Esophagus squamous epithelium (tissue), 5 donors: ENCODE measurements at regions not wholly inside any gene's neighbourhood (a gene's known extent, or its start where the extent isn't known, plus 50 kb on each side); places are given as distances from the start of the nearest gene placed in this dataset.

Experiments
- DNase-seq: peaks from one replicate; lab custom pipeline; 2025; lab: John Stamatoyannopoulos, UW
- H3K27ac ChIP-seq, 4 donors: fragments of 200-600 bp; sonication (generic); one replicate each; pipeline ENCODE4 v1.5.1; 2016 to 2019; ENCODE audit warnings: mild to moderate bottlenecking in 1 of 4
- H3K27me3 ChIP-seq, 4 donors: fragments of 200-600 bp; sonication (generic); 1 replicate in 3 of 4; 2 replicates in 1 of 4; pipeline versions ENCODE4 v1.5.1 to v1.6.0; 2017 to 2021; ENCODE audit warnings: antibody characterized with exemption in 1 of 4
- H3K36me3 ChIP-seq, 3 donors: fragments of 200-600 bp; sonication (generic); one replicate each; pipeline ENCODE4 v1.5.1; 2016 to 2019
- H3K4me1 ChIP-seq, 3 donors: fragments of 200-600 bp; sonication (generic); one replicate each; pipeline ENCODE4 v1.5.1; 2017 to 2019
- H3K4me3 ChIP-seq, 4 donors: fragments of 200-600 bp; sonication (generic); 1 replicate in 3 of 4; 2 replicates in 1 of 4; pipeline ENCODE4 v1.5.1; 2016 to 2019; ENCODE audit warnings: mild to moderate bottlenecking in 2 of 4, moderate library complexity in 1 of 4
- H3K9me3 ChIP-seq, 3 donors: fragments of 200-600 bp; sonication (generic); one replicate each; pipeline ENCODE4 v1.5.1; 2016 to 2019
- POLR2A ChIP-seq, 4 donors: fragments of 450-650 bp; IDR thresholded peaks; one replicate each; pipeline ENCODE4 v1.6.1; 2017; ENCODE audit warnings: antibody characterized with exemption in 4 of 4, mild to moderate bottlenecking in 4 of 4, moderate library complexity in 3 of 4
- WGBS, 2 donors: methylation state at CpG; one replicate each; pipeline ENCODE4 v1.1.5; 2018; 5-methylcytosine and 5-hydroxymethylcytosine counted together
- intact Hi-C: fragments of 100-400 bp; cut with DNase I; formaldehyde crosslinking; loops from one replicate; pipeline ENCODE4 v1.15.0; 2022
- TF ChIP-seq, protein P1 (sequence below), 6 experiments: fragments of 450-650 bp in 4 of 6; fragments of 200-600 bp in 2 of 6; sonication (generic) in 2 of 6; IDR thresholded peaks; one replicate each; pipeline ENCODE4 v1.5.1; 2016 to 2019; ENCODE audit warnings: antibody characterized with exemption in 6 of 6, mild to moderate bottlenecking in 4 of 6, moderate library complexity in 4 of 6
- donor health status: DM: yes; HTN: yes; CAD: no.

DNA sequence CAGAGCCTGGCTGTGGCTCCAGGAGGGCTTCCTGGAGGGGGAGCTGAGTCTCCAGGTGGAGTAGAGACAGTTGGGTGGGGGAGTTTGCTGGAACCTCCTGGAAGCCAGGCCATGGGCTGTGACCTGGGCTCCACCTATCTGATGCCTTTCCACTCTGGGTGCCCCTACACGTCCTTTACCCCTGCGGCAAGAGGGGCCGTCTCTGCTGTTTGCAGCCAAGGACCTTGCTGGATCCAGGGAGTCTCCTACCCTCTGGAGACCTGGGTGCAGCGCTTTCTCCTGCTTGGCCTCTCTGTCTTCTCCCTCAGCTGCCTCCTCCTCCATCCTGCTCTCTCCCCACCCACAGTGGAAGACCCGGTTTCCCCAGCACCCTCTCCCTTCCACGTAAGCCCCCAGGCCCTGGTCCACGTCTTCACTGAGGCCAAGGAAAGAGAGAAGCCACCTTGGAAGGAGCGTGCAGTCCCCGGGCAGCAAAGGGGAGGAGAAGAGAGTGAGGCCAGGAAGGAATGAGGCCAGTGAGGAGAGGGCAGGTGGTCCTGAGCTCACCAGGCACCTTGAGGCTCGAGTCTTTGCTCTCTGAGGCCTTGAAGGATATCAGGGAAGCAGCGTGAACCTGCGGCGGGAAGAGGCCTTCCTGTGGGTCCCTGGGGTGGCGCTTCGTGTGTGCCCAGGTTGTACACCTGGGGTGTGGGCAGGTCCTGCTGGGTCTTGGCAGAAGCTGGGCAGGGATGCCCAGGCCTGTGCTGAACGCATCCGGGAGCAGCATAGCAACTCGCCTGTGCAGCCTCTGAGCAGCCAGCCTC lies 294.3 kb upstream of the RTL1 start:
- TF ChIP-seq, protein P1, sequence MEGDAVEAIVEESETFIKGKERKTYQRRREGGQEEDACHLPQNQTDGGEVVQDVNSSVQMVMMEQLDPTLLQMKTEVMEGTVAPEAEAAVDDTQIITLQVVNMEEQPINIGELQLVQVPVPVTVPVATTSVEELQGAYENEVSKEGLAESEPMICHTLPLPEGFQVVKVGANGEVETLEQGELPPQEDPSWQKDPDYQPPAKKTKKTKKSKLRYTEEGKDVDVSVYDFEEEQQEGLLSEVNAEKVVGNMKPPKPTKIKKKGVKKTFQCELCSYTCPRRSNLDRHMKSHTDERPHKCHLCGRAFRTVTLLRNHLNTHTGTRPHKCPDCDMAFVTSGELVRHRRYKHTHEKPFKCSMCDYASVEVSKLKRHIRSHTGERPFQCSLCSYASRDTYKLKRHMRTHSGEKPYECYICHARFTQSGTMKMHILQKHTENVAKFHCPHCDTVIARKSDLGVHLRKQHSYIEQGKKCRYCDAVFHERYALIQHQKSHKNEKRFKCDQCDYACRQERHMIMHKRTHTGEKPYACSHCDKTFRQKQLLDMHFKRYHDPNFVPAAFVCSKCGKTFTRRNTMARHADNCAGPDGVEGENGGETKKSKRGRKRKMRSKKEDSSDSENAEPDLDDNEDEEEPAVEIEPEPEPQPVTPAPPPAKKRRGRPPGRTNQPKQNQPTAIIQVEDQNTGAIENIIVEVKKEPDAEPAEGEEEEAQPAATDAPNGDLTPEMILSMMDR (IDR thresholded peaks at IDR 0.05) = no peak
- TF ChIP-seq POLR2A (IDR thresholded peaks at IDR 0.05) = no peak
- Histone ChIP-seq H3K4me3 (no peak overlapping the region), H3K27me3 (no peaks in the 10 kb centered on the region), H3K36me3 (no peaks in the 10 kb centered on the region), H3K27ac (no peak overlapping the region), H3K4me1 (peaks cover 0 to 10% (median 0%) of the 10 kb centered on the region in 3 donors), H3K9me3 (no peaks in the 10 kb centered on the region)
- DNase-seq = no peak
- 68 to 76% methylated on average over 5 to 11 of the region's 18 CpGs for whole genome bisulfite sequencing, 2 donors
- intact Hi-C loops = no loop called here

DNA sequence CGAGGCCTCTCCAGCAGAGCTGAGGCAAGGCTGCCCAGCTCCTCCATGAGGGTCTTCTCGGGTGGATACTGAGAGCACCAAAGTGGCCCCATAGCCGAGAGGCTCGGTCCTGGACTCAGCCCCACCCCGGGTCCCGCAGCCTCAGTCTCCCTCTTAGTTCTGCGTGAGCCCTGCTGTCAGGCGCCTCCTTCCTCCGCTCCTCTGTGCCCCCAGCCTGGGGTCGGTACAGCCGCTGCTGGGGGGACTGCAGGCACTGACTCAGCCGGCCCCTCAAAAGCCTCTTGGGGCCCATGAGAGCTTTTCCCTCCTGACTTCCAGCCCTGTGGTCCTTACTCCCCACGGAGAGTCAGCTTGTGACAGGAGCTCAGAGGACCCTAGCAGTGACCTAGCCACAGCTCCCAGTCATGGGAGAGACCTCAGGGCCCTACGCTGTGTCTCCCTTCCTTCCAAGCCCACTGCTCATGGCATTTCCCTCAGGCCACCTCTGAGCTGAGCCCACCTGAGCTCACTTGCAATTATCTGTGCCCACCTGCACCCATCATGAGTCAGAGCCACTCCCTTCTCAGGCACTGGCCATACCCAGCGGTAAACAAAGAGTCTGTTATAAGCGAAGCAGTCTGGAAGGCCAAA lies 295.0 kb upstream of the RTL1 start:
- TF ChIP-seq POLR2A (IDR thresholded peaks at IDR 0.05) = no peak
- TF ChIP-seq, protein P1 (IDR thresholded peaks at IDR 0.05) = no peak
- Histone ChIP-seq H3K36me3 (no peaks in the 10 kb centered on the region), H3K4me3 (no peak overlapping the region), H3K4me1 (peaks cover 0 to 10% (median 0%) of the 10 kb centered on the region in 3 donors), H3K27ac (no peak overlapping the region), H3K9me3 (no peaks in the 10 kb centered on the region), H3K27me3 (no peaks in the 10 kb centered on the region)
- DNase-seq = no peak
- 83 to 92% methylated on average over 4 to 15 of the region's 16 CpGs for WGBS, 2 donors
- intact Hi-C loops = no loop called here

DNA sequence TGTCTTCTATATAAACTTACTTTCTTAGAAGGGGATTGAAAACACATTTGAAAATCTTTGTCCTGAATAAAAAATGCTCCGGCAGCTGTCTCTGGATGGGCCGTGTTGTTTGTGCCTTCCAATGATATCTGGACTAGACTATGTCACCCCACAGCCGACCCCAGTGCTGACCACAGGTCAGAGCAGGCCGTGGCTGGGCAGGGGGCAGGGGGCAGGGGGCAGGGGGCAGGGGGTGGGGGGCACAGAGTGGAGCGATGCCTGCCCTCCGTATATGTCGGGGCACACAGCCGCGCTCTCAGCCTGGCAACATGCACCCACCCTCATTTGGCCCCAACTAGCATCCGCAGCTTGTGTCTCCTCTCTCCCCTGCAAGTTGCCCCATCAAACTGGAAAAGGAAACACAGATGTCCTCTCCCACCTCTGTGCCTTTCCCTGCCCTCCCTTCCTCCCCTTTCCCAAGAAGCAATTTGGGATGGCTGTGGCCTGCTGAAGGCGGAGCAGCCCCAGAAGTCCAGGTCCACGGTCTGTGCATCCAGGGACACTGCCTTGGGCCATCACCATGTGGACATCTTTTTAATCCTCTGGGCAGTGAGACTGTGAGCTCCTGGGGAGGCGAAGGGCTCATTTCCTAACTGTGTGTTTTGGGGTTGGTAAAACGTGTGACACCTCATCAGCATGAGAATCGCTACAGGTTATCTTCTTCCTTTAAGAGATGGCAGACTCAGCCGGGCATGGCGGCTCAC lies 295.7 kb upstream of the RTL1 start:
- Histone ChIP-seq H3K9me3 (no peaks in the 10 kb centered on the region), H3K4me1 (peaks cover 0 to 10% (median 0%) of the 10 kb centered on the region in 3 donors), H3K27me3 (no peaks in the 10 kb centered on the region), H3K36me3 (no peaks in the 10 kb centered on the region), H3K27ac (no peak overlapping the region), H3K4me3 (no peak overlapping the region)
- 76 to 80% methylated on average over 9 to 10 of the region's 17 CpGs for WGBS, 2 donors
- DNase-seq = no peak
- intact Hi-C loops = no loop called here
- TF ChIP-seq, protein P1 (IDR thresholded peaks at IDR 0.05) = no peak
- TF ChIP-seq POLR2A (IDR thresholded peaks at IDR 0.05) = no peak

DNA sequence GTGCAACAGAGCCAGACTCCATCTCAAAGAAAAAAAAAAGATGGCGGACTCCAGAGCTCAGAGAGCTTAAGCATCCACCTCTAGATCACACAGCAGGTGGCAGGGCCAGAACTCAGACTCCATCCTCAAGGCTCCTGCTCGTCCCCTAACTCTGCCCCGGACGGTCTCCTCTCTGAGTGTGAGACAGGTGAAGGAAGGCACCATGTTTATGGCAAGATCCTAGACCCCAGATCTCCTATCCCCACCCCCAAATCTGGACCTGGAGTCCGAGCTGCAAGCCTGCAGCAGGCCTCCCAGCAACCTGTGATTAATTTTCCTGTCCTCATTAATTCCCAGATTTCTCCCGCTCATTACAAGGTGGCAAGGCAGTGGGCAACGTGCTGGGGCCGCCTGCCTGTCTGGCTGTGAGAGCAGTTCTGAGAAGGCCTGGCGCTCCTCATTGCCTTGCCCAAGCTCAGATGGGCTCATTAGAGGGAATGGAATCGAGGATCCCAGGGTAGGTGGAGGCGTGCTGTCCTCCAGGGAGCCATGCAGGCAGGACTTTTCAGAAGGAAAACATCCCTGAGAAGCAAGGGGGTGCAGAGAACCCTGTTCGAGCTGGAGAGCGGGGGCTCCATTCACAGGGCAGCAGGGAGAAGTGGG lies 296.6 kb upstream of the RTL1 start:
- H3K36me3 ChIP-seq = no peaks in the 10 kb centered on the region
- H3K4me3 ChIP-seq = no peak overlapping the region
- TF ChIP-seq, protein P1 (IDR thresholded peaks at IDR 0.05) = no peak
- no peak for TF ChIP-seq POLR2A (IDR thresholded peaks at IDR 0.05)
- no peak for DNase-seq
- no peaks in the 10 kb centered on the region for H3K27me3 ChIP-seq
- no peak overlapping the region for H3K27ac ChIP-seq
- intact Hi-C loops = no loop called here
- 78 to 79% methylated on average over 6 to 8 of the region's 13 CpGs for WGBS, 2 donors
- H3K4me1 ChIP-seq = peaks cover 0 to 10% (median 0%) of the 10 kb centered on the region in 3 donors
- H3K9me3 ChIP-seq = peaks cover 0 to 4% (median 0%) of the 10 kb centered on the region in 3 donors
